M059J (cell line): ENCODE measurements at regions not wholly inside any gene's neighbourhood (a gene's known extent, or its start where the extent isn't known, plus 50 kb on each side); places are given as distances from the start of the nearest gene placed in this dataset.
"Not testable (repeated sequence)": the region's sequence is repeated elsewhere in the genome, so short reads cannot be mapped to it uniquely, and the experiment has no call there.

Experiments
- DNase-seq: peaks from one replicate; pipeline ENCODE4 v3.0.0-alpha.2; 2012; ENCODE audit warnings: low read depth

- peak; percentile 11 for DNase-seq
These were observed 544.2 kb downstream of the SATB2 start for GRCh38 chr2:198913394-198914152.

- DNase-seq, result no peak
These were observed 548.0 kb downstream of the SATB2 start for GRCh38 chr2:198909525-198910267.

GRCh38 chr2:198905881-198906612, 551.7 kb downstream of the SATB2 start:
- no peak for DNase-seq

GRCh38 chr2:198901894-198902293, 555.8 kb downstream of the SATB2 start:
- DNase-seq, result no peak

- no peak for DNase-seq
These were observed 557.6 kb downstream of the SATB2 start for GRCh38 chr2:198900141-198900540.

- no peak for DNase-seq
These were observed 567.2 kb downstream of the SATB2 start for GRCh38 chr2:198890490-198890889.

GRCh38 chr2:198883604-198884003, 574.1 kb downstream of the SATB2 start:
- no peak for DNase-seq

- no peak for DNase-seq
These were observed 576.8 kb downstream of the SATB2 start for GRCh38 chr2:198880986-198881385.

- DNase-seq, result no peak
These were observed 577.3 kb downstream of the SATB2 start for GRCh38 chr2:198880421-198880820.

GRCh38 chr2:198874472-198874858, 583.3 kb downstream of the SATB2 start:
- DNase-seq, result no peak

GRCh38 chr2:198873503-198874471, 584.0 kb downstream of the SATB2 start:
- DNase-seq, result peak; percentile 41

- peak; percentile 41 for DNase-seq
These were observed 594.1 kb downstream of the SATB2 start for GRCh38 chr2:198863655-198864054.

GRCh38 chr2:198861080-198861479, 596.7 kb downstream of the SATB2 start:
- no peak for DNase-seq

GRCh38 chr2:198857246-198857645, 600.5 kb downstream of the SATB2 start:
- no peak for DNase-seq

GRCh38 chr2:198855746-198856145, 602.0 kb downstream of the SATB2 start:
- not testable (repeated sequence) for DNase-seq

GRCh38 chr2:198852248-198852647, 605.5 kb downstream of the SATB2 start:
- no peak for DNase-seq

GRCh38 chr2:198825534-198825933, 632.2 kb downstream of the SATB2 start:
- DNase-seq, result no peak

GRCh38 chr2:198817536-198817935, 640.2 kb downstream of the SATB2 start:
- no peak for DNase-seq

GRCh38 chr2:198815626-198816025, 642.1 kb downstream of the SATB2 start:
- no peak for DNase-seq

- DNase-seq, result no peak
These were observed 646.5 kb downstream of the SATB2 start for GRCh38 chr2:198811198-198811597.

- DNase-seq, result no peak
These were observed 647.8 kb downstream of the SATB2 start for GRCh38 chr2:198809976-198810375.
